Aorta (tissue), 5 donors: ENCODE measurements at regions not wholly inside any gene's neighbourhood (a gene's known extent, or its start where the extent isn't known, plus 50 kb on each side); places are given as distances from the start of the nearest gene placed in this dataset.
"Not testable (repeated sequence)": the region's sequence is repeated elsewhere in the genome, so short reads cannot be mapped to it uniquely, and the experiment has no call there.

Experiments
- ATAC-seq: fragments of 200-7000 bp; cut with Tn5 transposase; one replicate; pipeline ENCODE4 v1.9.1; 2022; ENCODE audit warnings: moderate library complexity; ENCODE audit not compliant: low FRiP score
- DNase-seq, 2 donors: peaks; one replicate each; pipeline ENCODE4 v3.0.0-alpha.2; 2020
- H3K27ac ChIP-seq, 2 donors: one replicate each; pipeline ENCODE4 v1.5.1; 2013; ENCODE audit warnings: low read length in 2 of 2, mild to moderate bottlenecking in 2 of 2, moderate library complexity in 2 of 2, control low read depth in 1 of 2, inconsistent platforms in 1 of 2, low read depth in 1 of 2
- H3K27me3 ChIP-seq, 2 donors: one replicate each; pipeline ENCODE4 v1.6.1; 2013; ENCODE audit warnings: control low read depth in 1 of 2, low read length in 1 of 2, mild to moderate bottlenecking in 1 of 2, moderate library complexity in 1 of 2; ENCODE audit not compliant: insufficient read depth in 2 of 2, control insufficient read depth in 1 of 2
- H3K36me3 ChIP-seq, 2 donors: one replicate each; pipeline ENCODE4 v1.6.1; 2013; ENCODE audit warnings: control low read depth in 1 of 2, low read length in 1 of 2, mild to moderate bottlenecking in 1 of 2; ENCODE audit not compliant: insufficient read depth in 2 of 2, control insufficient read depth in 1 of 2
- H3K4me1 ChIP-seq, 2 donors: one replicate each; pipeline ENCODE4 v1.6.1; 2013; ENCODE audit warnings: low read length in 2 of 2, control low read depth in 1 of 2, mild to moderate bottlenecking in 1 of 2, moderate library complexity in 1 of 2; ENCODE audit not compliant: insufficient read depth in 2 of 2, control insufficient read depth in 1 of 2
- H3K4me3 ChIP-seq, 2 donors: one replicate each; pipeline ENCODE4 v1.5.1; 2013; ENCODE audit warnings: low read length in 2 of 2, control low read depth in 1 of 2, mild to moderate bottlenecking in 1 of 2
- H3K9me3 ChIP-seq: one replicate; pipeline ENCODE4 v1.6.1; 2013; ENCODE audit warnings: mild to moderate bottlenecking, low read length; ENCODE audit not compliant: control insufficient read depth
- WGBS, 2 donors: extraction: QIAGEN DNeasy Blood & Tissue Kit; methylation state at CpG; one replicate each; pipeline ENCODE4 v1.1.7; 2013; 5-methylcytosine and 5-hydroxymethylcytosine counted together
- intact Hi-C, 2 donors: fragments of 100-400 bp; cut with DNase I; formaldehyde crosslinking; loops; one replicate each; pipeline versions ENCODE4 v1.14.2 to v1.15.0; 2022
- donor health status: healthy with polysubstance abuse.
- donor health status: Bipolar disorder and iron deficiency.
- donor health status: DM: no; HTN: no; CAD: no.
- donor health status: DM: no; HTN: no; CAD: no.
- donor health status: DM: yes; HTN: yes; CAD: no.

DNA sequence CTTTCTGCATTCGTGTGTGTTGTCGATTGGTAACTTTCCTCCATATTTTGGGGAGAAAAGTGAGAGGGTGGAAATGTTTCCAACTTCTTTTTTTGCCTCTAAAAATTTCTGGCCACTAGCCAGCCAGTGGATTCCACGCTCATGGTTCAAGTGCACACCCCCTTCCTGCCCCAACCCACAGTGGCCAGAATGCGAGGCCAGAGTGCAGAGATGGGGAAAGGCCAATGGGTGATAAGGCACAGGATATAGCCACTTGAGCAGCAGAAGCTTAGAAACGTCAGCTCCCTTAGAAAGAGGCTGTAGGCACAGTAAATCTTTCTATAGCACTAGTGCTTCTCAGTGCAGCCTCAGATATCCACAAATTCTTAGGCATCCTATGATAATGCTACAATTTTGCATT is 75.8 kb upstream of the ADRB2 start:
- intact Hi-C loops = no loop called here
- ATAC-seq (no peak), DNase-seq (no peak)
- H3K4me3 ChIP-seq = no peak overlapping the region
- 52 to 56% methylated on average over 5 of the region's 5 CpGs for WGBS, 2 donors
- no peaks in the 10 kb centered on the region for H3K27me3 ChIP-seq
- H3K27ac ChIP-seq = no peak overlapping the region
- H3K36me3 ChIP-seq = no peaks in the 10 kb centered on the region
- H3K4me1 ChIP-seq = no peaks in the 10 kb centered on the region
- no peaks in the 10 kb centered on the region for H3K9me3 ChIP-seq

- no peak for DNase-seq
- Histone ChIP-seq H3K9me3 (no peaks in the 10 kb centered on the region), H3K4me3 (no peak overlapping the region), H3K36me3 (no peaks in the 10 kb centered on the region), H3K4me1 (no peaks in the 10 kb centered on the region), H3K27me3 (no peaks in the 10 kb centered on the region), H3K27ac (no peak overlapping the region)
- ATAC-seq = no peak
- intact Hi-C loops = no loop called here
- WGBS, 2 donors = 70 to 73% methylated on average over 2 of the region's 2 CpGs
These were observed 75.4 kb upstream of the ADRB2 start for GRCh38 chr5:148751025-148751424.

- H3K9me3 ChIP-seq, H3K27me3 ChIP-seq, intact Hi-C loops, H3K27ac ChIP-seq, DNase-seq, H3K36me3 ChIP-seq, ATAC-seq, H3K4me1 ChIP-seq, H3K4me3 ChIP-seq: not testable (repeated sequence)
These were observed 74.0 kb upstream of the ADRB2 start for GRCh38 chr5:148752375-148752774.

DNA sequence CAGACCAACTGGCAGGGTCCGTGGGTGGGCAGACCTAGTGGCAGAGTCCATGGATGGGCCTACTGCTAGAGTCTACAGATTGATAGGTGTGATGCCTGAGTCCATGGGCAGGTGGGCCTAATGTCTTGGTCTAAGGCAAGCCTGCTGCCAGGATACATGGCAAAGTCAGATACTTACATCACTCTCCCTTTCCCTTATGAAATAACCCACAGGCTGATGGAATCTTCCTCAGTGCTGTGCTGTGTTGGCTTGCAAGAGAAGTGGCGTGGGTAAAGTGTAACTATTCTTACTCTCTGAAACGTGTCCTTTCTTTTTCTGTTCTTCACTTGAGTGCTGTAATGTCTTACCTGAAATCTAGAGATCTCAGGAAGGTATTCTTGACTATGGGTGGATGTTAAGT is 67.3 kb upstream of the ADRB2 start:
- DNase-seq (no peak), ATAC-seq (no peak)
- Histone ChIP-seq H3K36me3 (no peaks in the 10 kb centered on the region), H3K4me1 (no peaks in the 10 kb centered on the region), H3K27me3 (no peaks in the 10 kb centered on the region), H3K9me3 (no peaks in the 10 kb centered on the region), H3K27ac (no peak overlapping the region), H3K4me3 (no peak overlapping the region)
- WGBS, 2 donors = 73 to 77% methylated on average over 3 of the region's 3 CpGs
- intact Hi-C loops = no loop called here

GRCh38 chr5:148760945-148761638 is 65.3 kb upstream of the ADRB2 start:
- Histone ChIP-seq H3K4me1 (no peaks in the 10 kb centered on the region), H3K27ac (no peak overlapping the region), H3K27me3 (no peaks in the 10 kb centered on the region), H3K9me3 (no peaks in the 10 kb centered on the region), H3K4me3 (no peak overlapping the region), H3K36me3 (no peaks in the 10 kb centered on the region)
- DNase-seq = no peak
- WGBS, 2 donors = 40 to 52% methylated on average over 2 of the region's 2 CpGs
- no peak for ATAC-seq
- intact Hi-C loops = no loop called here

DNA sequence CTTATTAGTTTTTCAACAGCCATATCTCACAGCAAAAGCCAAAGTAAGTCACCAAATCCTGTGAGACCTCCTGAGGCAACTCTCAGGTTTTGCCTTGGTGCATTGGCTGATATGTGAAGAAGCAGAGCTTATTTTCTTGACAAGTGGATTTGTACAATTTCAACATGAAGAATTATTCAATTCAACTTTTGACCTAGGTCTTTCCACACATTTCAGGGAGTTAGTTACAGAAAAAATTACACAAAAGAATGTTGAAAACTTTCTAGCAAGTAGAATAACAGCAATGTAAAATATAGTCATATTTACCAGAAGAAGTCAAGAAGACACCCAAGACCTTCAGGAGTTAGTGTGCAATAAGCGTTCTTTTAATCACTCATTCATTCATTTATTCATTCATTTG is 62.4 kb upstream of the ADRB2 start:
- intact Hi-C loops = no loop called here
- H3K27ac ChIP-seq = no peak overlapping the region
- DNase-seq (no peak), ATAC-seq (no peak)
- H3K36me3 ChIP-seq = no peaks in the 10 kb centered on the region
- no peaks in the 10 kb centered on the region for H3K4me1 ChIP-seq
- WGBS, 2 donors = 40 to 60% methylated on average over 1 of the region's 1 CpG
- no peak overlapping the region for H3K4me3 ChIP-seq
- no peaks in the 10 kb centered on the region for H3K9me3 ChIP-seq
- H3K27me3 ChIP-seq = no peaks in the 10 kb centered on the region

DNA sequence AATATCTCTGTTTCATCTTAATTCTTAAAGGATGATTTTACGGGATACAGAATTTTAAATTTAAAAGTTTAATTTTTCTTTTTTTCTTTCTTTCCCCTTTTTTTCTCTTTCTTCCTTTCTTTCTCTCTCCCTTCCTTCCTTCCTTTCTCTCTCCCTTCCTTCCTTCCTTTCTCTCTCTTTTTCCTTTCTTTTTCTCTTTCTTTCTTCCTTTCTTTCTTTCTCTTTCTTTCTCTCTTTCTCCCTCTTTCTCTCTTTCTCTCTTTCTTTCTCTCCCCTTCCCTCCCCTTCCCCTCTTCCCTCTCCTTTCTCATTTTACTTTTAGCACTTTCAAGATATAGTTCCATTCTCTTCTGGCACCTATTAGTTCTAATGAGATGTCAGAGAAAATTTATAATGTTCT is 61.4 kb upstream of the ADRB2 start:
- Histone ChIP-seq H3K27ac (no peak overlapping the region), H3K4me3 (no peak overlapping the region), H3K9me3 (no peaks in the 10 kb centered on the region), H3K36me3 (no peaks in the 10 kb centered on the region), H3K4me1 (no peaks in the 10 kb centered on the region), H3K27me3 (no peaks in the 10 kb centered on the region)
- DNase-seq (no peak), ATAC-seq (no peak)
- 42 to 98% methylated on average over 1 of the region's 1 CpG for WGBS, 2 donors
- intact Hi-C loops = no loop called here

GRCh38 chr5:148768806-148769415 is 57.5 kb upstream of the ADRB2 start:
- 76% methylated on average over 5 of the region's 5 CpGs for WGBS, 2 donors
- Histone ChIP-seq H3K4me3 (no peak overlapping the region), H3K9me3 (no peaks in the 10 kb centered on the region), H3K36me3 (no peaks in the 10 kb centered on the region), H3K27ac (no peak overlapping the region), H3K4me1 (no peaks in the 10 kb centered on the region), H3K27me3 (no peaks in the 10 kb centered on the region)
- intact Hi-C loops = no loop called here
- no peak for DNase-seq
- ATAC-seq = no peak

GRCh38 chr5:148769941-148770340 is 56.5 kb upstream of the ADRB2 start:
- WGBS, 2 donors = 87 to 93% methylated on average over 3 of the region's 3 CpGs
- intact Hi-C loops = no loop called here
- Histone ChIP-seq H3K27me3 (no peaks in the 10 kb centered on the region), H3K9me3 (no peaks in the 10 kb centered on the region), H3K4me3 (no peak overlapping the region), H3K36me3 (no peaks in the 10 kb centered on the region), H3K4me1 (no peaks in the 10 kb centered on the region), H3K27ac (no peak overlapping the region)
- ATAC-seq = no peak
- no peak for DNase-seq
